Limb (tissue), 2 donors: ENCODE measurements at regions not wholly inside any gene's neighbourhood (a gene's known extent, or its start where the extent isn't known, plus 50 kb on each side); places are given as distances from the start of the nearest gene placed in this dataset.
"Not testable (repeated sequence)": the region's sequence is repeated elsewhere in the genome, so short reads cannot be mapped to it uniquely, and the experiment has no call there.

Source experiments
- DNase-seq, 2 donors: peaks; one replicate each; pipeline ENCODE4 v3.0.0-alpha.2; 2016; ENCODE audit errors: extremely low spot score in 2 of 2

DNA sequence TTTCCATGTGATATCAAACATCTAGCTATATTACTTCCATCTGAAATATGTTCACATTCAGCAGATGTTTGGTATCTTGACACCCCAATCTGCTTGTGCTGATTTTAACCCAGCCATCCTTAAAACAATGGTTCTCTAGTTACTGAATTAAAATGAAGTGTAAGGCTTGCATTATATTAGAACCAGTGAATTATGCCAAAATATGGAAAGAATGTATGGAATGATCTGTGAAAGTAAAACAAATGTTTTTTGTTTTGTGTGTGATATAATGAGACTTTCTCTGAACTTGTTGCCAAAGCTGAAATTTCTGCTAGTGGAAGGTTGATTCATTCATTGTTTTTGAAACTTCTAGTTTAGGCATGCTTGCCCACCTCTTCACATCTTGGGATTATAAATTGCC, 317.1 kb downstream of the MEX3B start:
- DNase-seq = peak in 1 of 2 donors; percentile 64

DNA sequence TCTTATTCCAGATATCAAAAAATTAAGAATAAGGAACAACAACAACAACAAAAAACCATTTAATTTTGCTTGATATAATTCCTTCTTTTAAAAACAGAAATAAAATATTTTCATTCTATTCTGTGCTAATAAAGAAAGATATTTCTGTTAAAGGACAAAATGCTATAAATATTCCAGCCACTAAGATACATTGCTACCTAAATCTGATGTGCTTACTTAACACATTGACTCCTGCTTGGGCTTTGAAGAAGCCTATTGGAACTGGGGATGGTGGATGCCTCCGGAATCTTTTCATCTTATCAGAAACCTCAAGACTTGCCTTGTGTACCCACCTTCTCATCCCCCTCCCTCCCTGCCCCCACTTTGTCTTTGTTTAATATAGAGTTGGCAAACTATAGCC, 320.2 kb downstream of the MEX3B start:
- no peak for DNase-seq

DNA sequence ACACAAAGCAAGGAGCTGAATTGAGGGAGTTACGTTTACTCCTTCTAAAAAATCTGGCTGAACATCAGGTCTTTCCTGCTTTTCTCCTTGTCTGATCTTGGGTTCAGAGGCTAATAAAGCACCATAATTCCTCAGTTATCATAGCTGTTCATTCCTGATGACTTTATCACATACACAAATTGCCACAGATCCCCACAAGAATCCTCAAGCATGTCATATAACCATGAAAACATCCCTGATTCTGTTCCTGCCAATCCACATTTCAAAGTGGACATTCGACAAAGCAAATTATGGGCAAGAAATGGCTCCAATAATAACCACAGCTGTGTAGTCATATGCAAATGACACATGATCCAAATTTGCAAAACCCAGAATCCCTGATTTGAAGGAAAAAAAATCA, 321.3 kb downstream of the MEX3B start:
- DNase-seq = no peak

DNA sequence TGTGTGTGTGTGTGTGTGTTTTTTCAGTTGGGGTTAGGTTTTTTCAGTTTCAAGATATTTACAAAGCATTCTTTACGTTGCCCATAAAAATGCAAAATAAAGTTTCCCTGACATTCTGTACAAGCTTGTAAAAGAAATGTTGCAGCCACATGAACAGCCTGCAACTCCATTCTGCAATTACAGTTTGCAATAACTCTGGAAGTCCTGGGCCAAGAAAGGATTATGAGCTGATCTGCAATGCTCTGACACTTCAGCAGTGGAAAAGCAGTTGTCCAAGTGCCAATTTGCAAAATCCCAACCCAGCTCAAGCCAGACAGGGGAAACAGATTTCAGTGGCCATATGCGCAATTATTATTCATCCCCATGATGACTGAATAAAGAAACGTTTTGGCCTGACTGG, 322.1 kb downstream of the MEX3B start:
- peak; percentile 65 to 88 for DNase-seq

DNA sequence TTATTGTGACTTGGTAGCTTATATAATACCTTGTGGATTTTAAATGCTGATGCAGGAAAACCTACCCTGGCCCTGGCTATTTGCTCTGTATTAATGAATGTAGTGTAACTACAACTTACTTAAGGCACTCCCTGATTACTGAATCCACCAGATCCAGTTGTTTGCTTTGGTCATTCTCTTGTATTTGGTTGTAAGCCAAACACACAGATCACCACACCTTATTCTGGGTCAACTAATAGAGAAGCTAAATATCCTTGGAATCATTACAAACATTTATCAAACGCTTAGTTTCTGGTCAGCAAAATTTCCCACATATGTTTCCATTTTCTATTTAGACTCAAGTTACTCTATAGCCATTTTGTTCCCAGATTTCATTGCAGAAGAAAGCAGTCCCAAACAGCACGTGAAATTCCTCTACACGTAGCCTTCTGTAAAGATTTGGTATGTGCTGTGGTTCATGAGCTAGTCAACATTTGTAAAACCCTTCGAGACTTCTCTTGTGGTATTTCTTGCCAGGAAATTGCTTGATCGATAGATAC, 322.6 kb downstream of the MEX3B start:
- peak in 1 of 2 donors; percentile 79 for DNase-seq

DNA sequence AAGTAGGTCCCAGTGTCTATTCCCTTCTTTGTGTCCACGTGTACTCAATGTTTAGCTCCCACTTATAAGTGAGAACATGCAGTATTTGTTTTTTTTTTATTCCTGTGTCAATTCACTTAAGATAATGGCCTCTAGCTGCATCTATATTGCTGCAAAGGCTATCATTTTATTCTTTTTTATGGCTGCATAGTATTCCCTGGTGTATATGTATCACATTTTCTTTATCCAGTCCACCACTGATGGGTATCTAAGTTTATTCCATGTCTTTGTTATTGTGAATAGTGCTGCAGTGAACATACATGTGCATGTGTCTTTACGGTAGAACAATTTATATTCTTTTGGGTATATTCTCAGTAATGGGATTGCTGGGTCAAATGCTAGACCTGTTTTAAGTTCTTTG, 329.4 kb downstream of the MEX3B start:
- not testable (repeated sequence) for DNase-seq

DNA sequence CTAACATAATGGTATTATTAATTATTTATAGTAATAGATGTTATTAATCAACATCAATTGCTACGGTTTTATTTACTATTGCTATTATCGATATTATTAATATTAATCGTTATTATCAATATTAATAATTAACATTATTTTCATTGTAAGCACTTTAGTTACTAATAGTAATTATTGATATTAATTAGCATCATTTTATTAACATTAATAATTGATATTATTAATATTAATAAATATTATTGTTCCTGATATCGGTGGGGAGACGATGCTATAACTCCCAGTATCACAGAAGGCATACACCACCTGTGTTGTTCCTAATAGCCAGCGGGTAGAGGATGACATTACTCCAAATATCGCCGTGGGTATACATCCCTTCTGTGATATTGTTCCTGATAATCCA, 335.5 kb downstream of the MEX3B start:
- DNase-seq = no peak

DNA sequence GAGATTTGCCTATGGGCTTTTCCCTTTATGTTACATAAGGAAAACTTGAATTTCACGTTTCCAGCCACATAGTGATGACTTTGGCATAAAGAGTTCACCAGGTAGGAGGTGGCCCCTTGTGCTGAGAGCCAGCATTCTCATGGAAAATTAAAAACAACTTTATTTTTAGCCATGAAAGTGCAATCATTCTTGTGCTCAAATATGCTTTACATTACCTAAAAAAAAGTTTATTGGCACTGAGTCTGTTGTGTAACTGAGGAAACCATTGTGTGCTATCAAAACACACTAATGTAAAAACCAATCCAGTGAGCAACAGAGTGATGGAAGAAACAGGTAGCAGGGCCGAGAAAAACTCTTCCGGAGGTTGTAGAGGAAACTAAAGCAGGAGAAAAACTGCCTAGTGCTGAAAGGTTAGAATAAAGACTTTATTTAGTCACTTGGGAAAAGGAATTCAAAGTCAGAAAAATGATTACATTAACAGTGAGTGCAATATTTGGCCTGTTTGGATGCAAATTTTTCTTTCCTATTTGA, 332.9 kb upstream of the TMC3 start:
- DNase-seq = peak; percentile 30 to 63

DNA sequence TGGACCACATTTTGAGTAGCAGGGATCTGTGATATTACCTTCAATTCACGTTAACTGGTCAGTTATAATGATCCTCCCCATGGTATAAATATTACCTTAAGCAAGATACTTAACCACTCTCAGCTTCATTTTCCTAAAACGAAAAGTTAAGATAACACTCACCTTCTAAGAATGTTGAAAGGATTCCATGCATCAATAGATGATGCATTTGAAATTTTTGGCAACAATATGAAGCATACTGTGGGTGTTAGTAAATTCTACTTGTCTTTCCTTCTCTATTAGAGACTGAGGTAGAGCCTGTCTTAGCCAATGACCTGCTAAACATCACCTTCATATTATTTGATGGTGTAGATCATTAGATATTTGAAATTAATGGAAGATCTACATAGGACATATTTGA, 331.7 kb upstream of the TMC3 start:
- not testable (repeated sequence) for DNase-seq

DNA sequence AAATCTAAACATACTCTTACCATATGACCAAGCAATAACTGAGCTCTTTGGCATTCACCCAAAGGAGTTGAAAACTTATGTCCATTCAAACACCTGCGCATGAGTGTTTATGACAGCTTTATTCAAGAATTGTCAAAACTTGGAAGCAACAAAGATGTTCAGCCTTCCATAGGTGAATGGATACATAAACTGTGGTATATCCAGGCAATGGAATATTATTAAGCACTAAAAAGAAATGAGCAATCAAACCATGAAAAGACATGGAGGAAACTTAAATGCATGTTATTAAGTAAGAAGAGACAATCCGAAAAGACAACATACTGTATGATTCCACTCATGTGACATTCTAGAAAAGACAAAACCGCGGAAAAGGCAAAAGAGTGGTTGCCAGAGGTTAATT, 312.0 kb upstream of the TMC3 start:
- DNase-seq = no peak

DNA sequence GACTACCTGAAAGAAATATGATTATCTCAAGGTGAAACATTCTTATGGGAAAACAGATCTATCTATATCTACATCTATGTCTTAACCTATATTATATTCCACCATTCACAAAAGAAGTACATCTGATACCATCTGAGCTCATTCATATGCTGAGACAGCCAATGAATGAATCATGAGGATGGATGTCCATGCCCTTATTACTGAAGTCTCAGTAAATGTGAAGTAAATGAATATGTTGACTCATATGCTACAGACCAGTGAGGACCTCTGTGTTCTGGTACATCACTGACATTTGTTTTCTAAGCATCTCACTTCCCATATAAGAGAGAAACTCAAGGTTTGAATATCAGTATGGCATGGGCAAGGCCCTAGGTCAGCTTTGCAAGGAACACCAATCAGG, 311.2 kb upstream of the TMC3 start:
- no peak for DNase-seq

DNA sequence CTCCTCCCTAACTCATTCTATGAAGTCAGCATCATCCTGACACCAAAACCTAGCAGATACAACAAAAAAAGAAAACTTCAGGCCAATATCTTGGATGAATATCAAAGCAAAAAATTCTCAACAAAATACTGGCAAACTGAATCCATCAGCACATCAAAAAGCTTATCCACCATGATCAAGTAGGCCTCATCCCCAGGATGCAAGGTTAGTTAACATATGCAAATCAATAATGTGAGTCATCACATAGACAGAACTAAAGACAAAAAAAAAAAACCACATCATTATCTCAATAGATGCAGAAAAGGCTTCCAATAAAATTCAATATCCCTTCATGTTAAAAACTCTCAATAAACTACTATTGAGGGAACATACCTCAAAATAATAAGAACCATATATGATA, 306.8 kb upstream of the TMC3 start:
- DNase-seq = no peak

DNA sequence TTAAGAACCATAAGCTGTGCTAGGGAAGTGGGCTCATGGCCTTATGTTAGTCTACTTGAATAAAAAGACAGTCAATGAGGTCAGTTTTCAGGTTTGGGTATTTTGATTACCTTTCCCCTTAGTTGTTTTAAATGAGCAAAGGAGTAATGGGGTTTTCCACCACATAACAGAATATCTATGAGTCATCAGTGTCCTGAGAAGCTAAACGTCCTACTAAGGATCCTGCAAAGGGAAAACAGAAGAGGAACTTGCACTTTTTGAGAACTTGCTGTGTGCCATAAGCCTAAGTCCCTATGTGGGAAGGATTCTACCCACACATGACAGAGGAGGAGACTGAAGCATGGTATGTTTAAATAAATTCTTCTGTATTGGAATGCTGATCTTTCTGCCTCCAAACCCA, 292.8 kb upstream of the TMC3 start:
- no peak for DNase-seq

DNA sequence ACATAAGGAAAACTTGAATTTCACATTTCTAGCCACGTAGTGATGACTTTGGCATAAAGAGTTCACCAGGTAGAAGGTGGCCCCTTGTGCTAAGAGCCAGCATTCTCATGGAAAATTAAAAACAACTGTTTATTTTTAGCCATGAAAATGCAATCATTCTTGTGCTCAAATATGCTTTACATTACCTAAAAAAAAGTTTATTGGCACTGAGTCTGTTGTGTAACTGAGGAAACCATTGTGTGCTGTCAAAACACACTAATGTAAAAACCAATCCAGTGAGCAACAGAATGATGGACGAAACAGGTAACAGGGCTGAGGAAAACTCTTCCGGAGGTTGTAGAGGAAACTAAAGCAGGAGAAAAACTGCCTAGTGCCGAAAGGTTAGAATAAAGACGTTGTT, 287.0 kb upstream of the TMC3 start:
- DNase-seq = peak in 1 of 2 donors; percentile 57

DNA sequence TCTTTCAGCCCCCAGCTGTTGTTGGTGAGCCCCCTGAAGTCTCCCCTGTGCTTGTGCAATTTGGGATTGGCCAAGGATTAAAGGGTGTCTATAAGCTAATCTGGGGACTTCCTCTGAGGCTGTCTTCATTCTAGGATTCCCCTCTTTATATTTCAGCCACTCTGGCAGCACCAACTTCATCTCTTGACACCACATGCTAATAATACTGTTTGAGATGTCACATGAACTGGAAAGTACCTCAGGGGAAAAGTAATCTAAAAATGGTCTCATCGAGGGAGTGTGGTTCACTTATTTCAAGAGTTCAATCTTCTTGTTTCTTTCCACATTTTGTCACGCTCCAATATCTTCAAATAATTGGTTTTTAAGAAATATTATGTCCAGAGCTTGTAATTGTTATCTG, 279.2 kb upstream of the TMC3 start:
- DNase-seq = no peak

DNA sequence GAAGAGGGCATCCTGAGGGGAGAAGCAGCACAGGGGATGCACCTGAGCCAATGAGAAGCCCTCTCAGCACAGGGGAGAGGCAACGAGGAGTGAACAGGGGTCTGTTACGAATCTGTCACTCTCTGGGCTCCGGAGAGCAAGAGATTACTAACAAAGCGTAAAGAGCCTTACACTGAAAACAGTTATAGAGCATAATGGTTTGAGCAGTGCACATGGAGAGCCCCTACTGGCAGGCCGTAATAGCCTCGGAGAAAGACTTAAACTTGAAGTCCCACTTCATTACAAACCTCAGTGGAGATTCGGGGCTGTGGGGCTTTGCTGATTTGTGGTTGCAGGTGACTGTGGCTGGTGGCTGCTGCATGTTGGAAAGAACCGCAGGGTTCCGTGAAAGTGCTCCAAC, 271.5 kb upstream of the TMC3 start:
- DNase-seq = no peak

DNA sequence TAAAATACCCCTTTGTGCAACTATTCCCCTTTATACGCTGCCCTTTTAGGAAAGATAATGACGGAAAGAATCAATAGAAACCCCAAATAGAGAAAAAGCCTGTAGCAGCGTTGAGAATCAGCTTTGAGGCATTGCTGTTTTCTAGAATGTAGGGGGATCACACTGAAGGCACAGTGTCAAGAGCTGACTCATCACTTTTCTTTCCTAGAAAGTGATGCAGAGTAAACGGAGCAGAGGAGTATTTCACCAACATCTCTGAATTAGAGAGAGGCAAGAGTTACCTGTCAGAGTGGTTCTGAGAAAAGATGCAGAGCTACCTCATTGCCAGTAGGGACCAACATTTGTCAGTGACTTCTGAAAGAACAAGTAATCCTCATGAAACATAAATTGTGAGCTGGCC, 269.8 kb upstream of the TMC3 start:
- no peak for DNase-seq

DNA sequence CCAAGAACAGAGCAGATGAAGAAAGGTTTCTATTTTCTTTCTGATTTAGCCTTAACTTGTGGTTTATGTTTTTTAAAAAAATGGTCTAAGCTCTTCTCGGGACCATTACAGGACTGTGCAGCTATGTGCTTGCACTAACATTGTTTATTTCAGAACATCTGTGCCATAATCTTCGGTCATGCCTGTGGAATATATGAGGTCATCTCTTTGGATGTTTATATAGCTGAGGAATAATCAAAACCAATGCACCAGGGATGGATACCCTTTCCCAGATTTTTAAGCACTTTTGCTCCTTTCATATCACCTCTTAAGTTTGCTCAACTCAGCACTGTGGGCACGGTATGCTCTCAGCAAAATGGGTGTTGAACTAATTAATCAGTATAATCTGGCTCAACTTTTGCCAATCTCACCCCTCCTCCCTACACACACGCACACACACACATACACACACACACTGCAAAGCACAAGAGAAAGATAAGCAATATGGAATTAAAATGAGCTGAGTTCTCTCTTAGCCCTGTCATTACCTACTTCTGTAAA, 268.5 kb upstream of the TMC3 start:
- peak; percentile 46 to 88 for DNase-seq

DNA sequence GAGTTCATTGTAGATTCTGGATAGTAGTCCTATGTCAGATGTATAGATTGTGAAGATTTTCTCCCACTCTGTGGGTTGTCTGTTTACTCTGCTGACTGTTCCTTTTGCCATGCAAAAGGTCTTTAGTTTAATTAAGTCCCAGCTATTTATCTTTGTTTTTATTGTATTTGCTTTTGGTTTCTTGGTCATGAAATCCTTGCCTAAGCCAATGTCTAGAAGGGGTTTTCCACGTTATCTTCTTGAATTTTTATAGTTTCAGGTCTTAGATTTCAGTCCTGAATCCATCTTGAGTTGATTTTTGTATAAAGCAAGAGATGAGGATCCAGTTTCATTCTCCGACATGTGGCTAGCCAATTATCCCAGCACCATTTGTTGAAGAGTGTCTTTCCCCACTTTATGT, 262.1 kb upstream of the TMC3 start:
- DNase-seq = not testable (repeated sequence)

DNA sequence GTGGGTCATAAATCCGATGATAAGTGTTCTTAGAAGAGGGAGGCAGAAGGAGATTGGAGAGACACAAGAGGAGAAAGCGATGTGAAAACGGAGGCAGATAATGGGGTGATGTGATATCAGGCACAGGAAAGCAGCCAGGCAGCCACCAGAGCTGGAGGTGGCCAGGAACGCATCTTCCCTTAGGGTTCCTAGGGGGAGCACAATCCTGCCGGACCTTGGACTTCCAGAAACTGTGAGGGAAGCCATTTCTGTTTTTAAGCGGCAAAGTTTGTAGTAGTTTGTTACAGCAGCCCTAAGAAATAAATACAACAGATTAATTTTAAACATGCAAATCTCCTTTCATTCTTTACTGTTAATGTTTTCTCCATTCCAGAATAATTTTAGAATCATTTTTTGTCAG, 259.9 kb upstream of the TMC3 start:
- no peak for DNase-seq

DNA sequence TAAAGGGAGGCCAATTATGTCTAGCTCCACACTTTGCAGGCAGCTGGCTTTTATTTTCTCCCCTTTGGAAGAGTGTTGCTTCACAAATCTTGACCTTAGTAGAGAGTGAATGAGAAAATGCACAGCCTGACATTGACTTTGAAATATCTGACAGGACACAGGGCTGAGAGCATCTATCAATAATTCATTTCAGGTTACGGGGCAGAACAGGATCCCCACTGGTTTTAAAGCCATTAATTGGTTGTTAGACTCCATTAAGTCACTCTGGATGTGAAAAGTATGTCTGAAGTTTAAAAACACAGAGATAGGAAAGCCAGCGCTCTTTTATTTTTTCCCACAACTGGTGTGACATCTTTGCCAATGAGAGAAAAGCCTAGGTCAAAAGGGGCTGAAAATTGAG, 251.9 kb upstream of the TMC3 start:
- DNase-seq = no peak

DNA sequence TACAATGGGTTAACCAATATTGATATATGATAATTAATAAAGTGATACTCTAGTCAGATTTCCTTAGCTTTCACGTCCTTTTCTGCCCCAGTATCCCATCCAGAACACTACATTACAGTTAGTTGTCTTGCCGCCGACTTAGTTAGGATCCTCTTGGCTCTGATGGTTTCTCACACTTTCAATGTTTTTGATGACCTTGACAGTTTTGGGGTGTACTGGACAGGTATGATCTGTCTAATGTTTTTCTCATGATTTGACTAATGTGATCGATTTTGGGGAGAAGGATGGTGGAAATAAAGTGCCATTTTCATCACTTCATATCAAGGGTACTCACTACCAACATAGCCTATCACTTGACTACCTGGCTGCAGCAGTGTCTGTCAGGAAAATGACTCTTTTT, 245.0 kb upstream of the TMC3 start:
- DNase-seq = no peak

DNA sequence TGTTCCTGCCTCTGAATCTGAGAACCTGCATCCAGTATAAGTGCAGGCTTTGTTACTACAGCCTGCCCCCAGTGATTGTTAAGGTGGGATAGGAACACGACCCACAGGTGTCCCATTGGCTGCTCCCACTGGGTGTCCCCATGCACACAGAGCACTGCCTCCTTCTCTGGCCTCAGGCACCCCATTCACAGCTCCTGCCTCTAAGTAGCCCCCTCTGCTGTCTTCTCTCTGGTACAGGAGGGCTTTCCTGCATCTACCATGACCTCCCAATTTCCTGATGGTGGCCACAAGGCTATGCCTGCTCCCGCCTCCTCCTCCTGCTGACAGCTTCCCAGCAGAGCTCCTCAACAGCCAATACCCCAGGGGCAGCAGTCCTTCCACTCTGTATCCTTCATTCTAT, 238.6 kb upstream of the TMC3 start:
- no peak for DNase-seq

DNA sequence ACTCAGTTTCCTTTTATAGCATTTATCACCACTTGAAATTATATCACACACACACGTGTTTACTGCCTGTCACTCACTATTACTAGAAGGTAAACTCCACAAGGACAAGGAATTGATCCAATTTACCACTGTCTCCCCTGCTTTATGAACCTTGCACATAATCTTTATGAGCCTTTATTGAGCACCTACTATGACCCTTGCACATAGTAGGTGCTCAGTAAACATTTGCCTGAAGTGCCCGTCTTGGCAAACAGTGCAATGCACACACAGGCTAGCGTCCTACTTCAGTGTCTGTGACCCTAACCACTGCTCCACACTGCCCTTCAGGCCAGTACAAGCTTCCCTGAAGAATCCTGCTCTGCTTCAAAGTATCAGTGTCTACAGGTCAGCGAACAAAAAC, 237.7 kb upstream of the TMC3 start:
- no peak for DNase-seq
